Effector CD8-positive, alpha-beta T cell (primary cell): ENCODE measurements at regions not wholly inside any gene's neighbourhood (a gene's known extent, or its start where the extent isn't known, plus 50 kb on each side); places are given as distances from the start of the nearest gene placed in this dataset.
"Not testable (repeated sequence)": the region's sequence is repeated elsewhere in the genome, so short reads cannot be mapped to it uniquely, and the experiment has no call there.

Experiments
- DNase-seq: peaks from one replicate; lab custom pipeline; 2025; lab: John Stamatoyannopoulos, UW

DNA sequence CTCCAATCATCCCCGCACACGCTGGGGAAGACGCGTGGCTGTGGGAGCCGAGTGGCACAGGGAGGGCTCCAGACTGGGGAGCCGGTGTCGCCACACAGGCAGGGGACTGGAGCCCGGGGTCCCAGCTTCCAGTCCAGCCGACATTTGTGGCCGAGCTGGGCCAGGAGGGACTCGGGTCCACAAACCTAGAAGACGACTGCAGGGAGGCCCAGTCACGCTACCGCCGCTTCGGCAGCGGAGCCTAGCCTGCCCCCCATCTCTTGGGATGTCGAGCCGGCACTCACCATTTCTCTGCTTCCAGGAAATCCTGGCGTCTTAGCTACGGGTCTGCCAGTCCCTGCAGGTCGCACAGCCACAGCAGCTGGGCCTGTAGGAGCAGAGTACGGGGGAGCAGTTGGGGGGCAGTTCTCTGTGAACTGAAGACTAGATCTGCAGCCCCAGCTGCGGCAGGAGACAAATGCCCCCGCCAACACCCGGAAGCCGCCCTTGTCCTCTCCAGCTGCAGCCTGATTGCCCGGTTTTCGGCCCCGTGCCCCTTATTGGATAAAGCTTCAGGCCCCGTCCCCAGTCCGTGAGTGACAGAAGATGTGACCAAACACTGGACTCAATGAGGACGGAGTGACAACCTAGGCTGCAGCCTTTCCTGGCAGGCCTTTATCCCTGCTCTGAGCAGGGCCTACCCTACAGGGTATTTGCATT lies 270.7 kb downstream of the ZNF33B start:
- peak; percentile 3 for DNase-seq

GRCh38 chr10:42351745-42352144 lies 286.6 kb downstream of the ZNF33B start:
- DNase-seq = no peak

DNA sequence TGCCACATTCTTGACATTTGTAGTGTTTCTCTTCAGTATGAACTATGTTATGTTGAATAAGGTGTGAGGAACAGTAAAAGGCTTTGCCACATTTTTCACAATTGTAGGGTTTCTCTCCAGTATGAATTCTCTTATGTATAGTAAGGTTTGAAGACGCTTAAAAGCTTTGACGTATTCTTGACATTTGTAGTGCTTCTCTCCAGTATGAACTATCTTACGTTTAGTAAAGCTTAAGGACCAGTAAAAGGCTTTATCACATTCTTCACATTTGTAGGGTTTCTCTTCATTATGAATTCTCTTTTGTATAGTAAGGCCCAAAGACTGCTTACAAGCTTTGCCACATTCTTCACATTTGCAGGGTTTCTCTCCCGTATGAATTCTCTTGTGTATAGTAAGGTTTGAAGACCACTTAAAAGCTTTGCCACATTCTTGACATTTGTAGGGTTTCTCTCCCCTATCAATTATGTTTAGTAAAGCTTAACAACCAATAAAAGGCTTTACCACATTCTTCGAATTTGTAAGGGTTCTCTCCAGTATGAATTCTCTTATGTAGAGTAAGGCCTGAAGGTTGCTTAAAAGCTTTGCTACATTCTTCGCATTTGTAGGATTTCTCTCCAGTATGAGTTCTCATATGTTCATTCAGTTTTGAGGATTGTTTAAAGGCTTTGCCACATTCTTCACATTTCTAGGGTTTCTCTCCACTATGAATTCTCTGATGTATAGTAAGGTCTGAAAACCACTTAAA lies 301.6 kb downstream of the ZNF33B start:
- DNase-seq = not testable (repeated sequence)

DNA sequence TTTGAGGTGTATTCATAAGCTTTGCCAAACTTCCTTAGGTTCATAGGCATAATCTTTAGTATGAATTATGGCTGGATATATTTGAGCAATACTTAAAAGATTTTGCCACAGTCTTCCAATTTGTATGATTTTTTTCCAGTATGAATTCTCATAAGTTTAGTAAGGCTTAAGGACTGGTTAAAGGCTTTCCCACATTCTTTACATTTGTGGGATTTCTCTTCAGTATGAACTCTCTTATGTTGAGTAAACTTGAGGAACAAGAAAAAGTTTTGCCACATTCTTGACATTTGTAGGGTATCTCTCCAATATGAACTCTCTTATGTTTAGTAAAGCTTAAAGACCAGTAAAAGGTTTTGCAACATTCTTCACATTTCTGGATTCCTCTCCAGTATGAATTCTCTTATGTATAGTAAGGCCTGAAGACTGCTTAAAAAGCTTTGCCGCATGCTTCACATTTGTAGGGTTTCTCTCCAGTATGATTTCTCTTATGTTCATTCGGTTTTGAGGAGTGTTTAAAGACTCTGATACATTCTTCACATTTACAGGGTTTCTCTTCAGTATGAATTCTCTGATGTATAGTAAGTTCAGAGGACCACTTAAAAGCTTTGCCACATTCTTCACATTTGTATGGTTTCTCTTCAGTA lies 302.6 kb downstream of the ZNF33B start:
- DNase-seq = not testable (repeated sequence)

DNA sequence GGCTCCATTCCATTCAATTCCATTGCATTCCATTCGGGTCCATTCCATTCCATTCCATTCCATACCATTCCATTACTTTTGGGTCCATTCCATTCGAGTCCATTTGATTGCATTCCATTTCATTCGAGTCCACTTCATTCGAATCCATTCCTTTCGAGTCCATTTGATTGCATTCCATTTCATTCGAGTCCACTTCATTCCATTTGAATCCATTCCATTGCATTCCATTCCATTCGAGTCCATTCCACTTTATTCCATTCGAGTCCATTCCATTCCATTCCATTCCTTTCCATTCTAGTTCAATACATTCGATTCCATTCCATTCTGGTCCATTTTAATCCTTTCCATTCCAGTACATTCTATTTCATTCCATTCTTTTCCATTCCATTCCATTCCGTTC lies 334.0 kb downstream of the ZNF33B start:
- no peak for DNase-seq

DNA sequence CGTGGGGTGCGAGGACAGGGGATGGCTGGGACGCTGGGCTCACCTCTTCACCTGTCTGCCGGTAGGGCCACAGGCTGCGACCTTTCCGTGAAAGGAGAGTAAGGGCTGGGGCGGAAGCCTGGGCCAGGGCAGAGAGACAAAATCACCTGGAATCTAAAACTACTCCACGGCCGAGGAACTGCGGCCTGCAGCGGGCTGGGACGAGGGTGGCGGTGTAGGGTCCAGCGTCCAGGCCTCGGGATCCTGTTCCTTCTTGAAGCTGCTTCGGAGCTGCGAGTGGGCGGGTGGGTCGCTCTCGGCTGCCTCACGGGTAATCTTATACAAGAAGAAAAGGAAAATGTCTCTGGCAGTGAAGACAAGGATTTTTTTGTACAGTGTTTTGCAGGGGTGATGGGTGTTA lies 356.5 kb downstream of the ZNF33B start:
- not testable (repeated sequence) for DNase-seq

GRCh38 chr10:42269788-42270187 lies 368.6 kb downstream of the ZNF33B start:
- DNase-seq = not testable (repeated sequence)

GRCh38 chr10:42263259-42263658 lies 375.1 kb downstream of the ZNF33B start:
- not testable (repeated sequence) for DNase-seq

DNA sequence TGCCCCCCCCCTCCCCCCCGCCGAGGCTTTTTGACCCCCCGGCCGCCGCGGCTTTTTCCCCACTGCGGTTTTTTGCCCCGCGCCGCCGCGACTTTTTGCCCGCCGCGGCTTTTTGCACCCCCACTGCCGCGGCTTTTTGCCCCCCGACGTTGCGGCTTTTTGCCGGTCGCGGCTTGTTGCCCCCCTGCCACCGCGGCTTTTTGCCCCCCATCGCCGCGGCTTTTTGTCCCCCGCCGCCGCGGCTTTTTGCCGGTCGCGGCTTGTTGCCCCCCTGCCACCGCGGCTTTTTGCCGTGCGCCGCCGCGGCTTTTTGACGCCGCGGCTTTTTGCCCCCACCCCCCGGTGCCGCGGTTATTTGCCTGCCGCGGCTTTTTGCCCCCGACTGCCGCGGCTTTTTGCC lies 395.4 kb downstream of the ZNF33B start:
- DNase-seq = not testable (repeated sequence)

DNA sequence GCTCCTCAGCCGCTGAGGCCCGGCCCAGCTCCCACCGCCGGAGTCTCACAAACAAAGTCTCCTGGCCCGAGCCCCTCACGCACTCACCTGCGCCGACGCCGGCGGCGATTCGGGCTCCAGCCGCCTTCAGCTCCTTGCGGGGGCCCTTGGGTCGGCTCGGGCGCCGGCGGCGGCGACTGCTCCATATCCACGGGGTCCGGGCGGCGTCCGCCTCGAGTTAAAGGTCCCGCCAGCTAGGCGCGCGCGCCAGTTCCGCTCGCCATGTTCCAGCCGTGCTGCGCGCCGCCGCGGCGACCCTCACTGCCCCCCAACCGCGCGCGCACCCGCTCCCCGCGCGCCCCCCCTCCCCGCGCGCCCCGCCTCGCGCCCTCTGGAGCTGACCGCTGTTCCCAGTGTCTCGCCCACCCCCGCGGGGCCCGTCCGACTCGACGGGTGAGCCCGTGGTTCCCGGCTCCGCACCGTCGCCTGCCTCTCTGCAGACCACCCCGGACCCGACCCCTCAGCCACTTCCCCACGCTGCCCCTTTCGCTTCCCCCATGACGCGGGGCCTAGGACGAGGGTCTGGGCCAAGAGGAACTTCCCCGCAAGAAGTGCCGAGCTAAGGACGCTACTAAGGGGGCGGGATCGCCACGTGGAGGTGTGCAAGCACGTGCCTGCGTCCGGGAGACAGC lies 396.1 kb downstream of the ZNF33B start:
- DNase-seq = no peak

GRCh38 chr10:42236401-42236800 lies 402.0 kb downstream of the ZNF33B start:
- DNase-seq = not testable (repeated sequence)

DNA sequence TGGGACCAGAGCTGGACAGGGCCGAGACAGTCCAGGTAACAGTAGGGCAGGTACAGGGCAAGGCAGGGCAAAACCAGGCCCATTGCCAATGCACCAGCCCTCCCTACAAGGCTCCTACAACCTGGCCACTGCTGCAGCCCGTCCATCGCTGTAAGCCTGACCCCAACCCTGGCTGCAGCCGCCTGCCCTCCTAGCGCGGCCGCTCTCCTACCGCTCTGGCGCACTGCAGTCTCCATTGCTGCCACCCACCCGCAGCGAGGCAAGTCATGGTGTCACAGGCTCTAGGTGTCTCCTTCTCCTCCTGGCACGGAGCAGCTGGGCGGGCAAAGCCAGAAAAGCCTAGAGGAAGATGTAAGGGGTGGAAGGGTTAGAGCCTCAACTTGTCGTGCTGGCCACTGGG lies 402.6 kb downstream of the ZNF33B start:
- DNase-seq = not testable (repeated sequence)

GRCh38 chr10:42235241-42235640 lies 403.1 kb downstream of the ZNF33B start:
- not testable (repeated sequence) for DNase-seq

DNA sequence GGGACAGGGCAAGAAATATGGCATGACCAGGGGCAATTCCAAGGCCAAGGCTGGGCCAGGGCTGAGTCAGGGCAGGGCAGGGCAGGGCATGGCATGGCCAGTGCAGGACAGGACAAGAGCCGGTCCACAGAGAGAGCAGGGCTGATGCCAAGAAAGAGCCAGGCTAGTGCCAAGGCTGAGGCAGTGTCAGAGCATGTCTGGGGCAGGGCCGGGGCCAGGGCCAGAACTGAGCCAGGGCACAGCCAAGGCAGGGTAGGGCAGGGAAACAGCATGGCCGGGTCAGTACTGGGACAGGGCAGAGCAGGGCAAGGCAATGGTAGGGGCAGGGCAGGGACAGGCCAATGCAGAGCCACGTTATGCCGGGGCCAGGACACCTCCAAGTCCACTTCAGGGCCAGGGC lies 403.9 kb downstream of the ZNF33B start:
- not testable (repeated sequence) for DNase-seq

GRCh38 chr10:42233461-42234206 lies 404.7 kb downstream of the ZNF33B start:
- not testable (repeated sequence) for DNase-seq

DNA sequence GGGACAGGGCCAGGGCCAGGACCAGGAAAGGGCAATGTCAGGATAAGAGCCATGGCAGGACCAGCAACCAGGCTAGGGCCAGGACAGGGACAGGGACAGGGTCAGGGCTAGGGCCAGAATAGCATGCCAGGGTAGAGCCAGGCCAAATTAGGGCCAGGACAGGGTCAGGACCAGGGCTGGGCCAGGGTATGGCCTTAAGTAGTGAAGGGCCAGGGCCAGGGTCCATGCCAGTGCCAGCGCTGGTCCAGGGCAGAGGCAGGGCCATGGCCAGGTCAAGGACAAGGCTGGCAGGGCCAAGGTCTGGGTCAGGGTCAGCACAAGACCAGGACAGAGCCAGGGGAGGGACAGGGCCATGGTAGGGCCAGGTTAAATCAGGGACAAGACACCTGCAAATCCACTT lies 405.4 kb downstream of the ZNF33B start:
- DNase-seq = not testable (repeated sequence)

DNA sequence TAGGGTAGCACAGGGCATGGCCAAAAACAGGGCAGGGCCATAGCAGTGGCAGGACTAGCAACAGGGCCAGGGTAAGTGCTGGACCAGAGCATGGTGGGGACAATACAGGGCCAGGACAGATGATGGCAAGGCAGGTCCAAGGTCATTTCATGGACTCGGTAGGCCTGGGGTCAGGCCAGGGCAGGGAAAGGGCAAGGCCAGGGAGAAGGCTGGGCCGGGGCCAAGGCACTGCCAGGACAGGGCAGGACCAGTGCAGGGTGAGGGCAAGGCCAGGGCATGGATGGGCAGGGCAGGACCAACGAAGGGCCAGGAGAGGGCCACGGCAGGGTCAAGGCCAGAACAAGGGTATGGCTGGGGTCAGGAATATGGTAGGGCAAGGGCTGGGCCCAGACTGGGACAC lies 407.6 kb downstream of the ZNF33B start:
- DNase-seq = not testable (repeated sequence)

- DNase-seq = not testable (repeated sequence)
Measured at GRCh38 chr10:42230115-42230514, 408.3 kb downstream of the ZNF33B start.

DNA sequence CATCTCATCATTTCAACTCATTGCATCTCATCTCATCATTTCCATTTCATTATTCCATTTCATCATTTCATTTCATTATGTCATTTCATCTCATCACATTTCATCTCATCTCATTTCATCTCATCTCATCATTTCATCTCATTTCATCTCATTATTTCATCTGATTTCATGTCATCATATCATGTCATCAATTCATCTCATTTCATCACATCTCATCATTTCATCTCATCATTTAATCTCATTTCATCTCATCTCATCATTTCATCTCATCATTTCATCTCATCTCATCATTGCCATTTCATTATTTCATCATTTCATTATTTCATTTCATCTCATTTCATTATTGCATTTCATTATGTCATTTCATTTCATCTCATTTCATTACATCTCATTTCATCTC lies 410.5 kb downstream of the ZNF33B start:
- DNase-seq = not testable (repeated sequence)

DNA sequence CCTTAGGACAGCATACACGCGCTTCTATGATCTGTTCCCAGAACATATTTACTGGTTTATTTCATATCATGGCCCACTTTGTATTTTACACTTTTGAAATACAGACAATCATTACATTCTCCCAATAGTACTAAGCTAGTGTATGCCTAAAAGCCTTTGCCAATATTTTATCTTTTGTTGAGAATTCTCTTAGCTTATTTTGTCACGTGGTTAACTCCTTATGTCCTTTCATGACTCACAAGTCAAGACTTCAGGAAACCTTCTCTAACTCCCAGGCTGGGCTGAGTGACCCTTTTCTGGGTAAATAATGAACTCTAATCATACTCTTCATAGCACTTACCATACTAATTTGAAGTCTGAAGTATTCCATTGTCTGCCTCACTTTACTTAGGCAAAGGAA lies 444.8 kb downstream of the ZNF33B start:
- DNase-seq = not testable (repeated sequence)

GRCh38 chr10:42192450-42192849 lies 445.9 kb downstream of the ZNF33B start:
- not testable (repeated sequence) for DNase-seq
